HG03196 (cell line): ENCODE measurements at regions not wholly inside any gene's neighbourhood (a gene's known extent, or its start where the extent isn't known, plus 50 kb on each side); places are given as distances from the start of the nearest gene placed in this dataset.
"Not testable (repeated sequence)": the region's sequence is repeated elsewhere in the genome, so short reads cannot be mapped to it uniquely, and the experiment has no call there.

Experiments used
- ATAC-seq: cut with Tn5 transposase; IDR thresholded peaks from one replicate; pipeline ENCODE4 v1.9.1; 2021; ENCODE audit not compliant: unreplicated experiment

DNA sequence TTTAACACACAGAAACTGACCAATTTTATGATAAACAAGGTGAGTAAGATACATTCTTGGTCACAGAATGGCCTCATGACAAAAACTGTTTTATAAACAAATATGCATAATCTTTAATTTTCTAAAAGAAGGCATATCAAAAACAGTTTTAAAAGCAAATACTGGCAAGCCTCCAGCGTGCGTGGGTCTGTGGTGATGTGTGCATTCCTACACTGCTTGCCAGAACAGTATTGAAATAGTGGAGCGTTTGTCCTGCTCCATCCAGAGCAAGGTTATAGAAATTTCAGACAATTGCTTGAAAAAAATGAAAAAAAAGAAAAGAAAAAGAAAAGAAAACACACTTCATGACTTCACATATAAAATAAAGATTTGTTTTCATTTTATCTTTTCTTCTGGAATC is 140.9 kb downstream of the MZT1 start:
- ATAC-seq: no peak

DNA sequence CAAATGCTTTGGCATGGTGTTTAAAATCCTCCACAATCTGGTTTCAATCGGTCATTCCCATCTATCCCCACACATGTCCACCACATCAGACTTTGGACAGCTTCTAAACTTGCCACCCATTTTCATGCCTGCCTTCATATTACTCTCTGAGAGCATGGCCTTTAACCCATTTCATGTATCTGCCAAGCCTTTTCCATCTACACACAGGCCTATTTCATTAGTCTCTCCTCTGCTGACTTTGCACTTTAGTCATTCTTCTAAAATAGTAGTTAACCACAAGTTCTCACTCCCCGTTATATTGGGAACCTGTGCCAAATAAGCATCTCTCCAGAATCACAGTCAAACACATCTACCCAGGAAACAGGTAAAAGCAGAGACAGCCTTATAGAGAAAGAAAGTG is 142.2 kb downstream of the MZT1 start:
- ATAC-seq: no peak

DNA sequence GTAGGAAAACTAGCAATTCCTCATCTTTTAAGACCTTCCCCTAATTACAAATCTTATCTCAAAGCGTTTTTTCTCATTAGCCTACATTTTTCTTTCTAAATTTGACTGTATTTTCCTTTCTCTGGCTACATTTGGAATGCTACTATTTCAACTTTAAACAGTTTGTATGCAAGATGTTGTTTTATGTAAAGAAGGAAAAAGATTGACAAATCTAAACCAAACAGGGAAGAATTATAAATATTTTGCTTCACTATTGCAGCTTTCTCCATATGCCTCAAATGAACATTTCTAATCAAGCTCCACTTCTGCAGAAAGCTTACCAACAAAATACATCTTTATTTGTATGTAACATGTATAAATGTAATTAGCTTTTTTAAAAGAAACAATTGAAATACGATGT is 156.2 kb downstream of the MZT1 start:
- no peak for ATAC-seq

DNA sequence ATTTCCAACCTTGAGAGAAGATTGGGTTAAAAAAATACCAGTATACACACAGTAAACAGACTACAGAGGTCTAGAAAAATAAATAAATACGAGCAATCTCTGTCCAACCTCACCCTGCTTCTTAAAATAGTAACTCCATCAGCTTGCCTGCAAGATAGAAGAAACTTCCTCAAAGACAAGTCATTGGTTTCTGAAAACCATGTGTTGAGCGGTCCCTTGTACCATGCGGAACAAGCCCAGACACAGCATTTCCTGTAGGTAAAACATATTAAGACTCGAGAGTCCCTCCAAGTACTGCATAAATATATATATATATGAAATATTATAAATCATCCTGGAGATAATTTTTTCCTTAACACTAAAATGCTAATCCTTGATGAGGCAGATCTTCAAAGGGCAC is 157.4 kb downstream of the MZT1 start:
- ATAC-seq: peak; percentile 57

DNA sequence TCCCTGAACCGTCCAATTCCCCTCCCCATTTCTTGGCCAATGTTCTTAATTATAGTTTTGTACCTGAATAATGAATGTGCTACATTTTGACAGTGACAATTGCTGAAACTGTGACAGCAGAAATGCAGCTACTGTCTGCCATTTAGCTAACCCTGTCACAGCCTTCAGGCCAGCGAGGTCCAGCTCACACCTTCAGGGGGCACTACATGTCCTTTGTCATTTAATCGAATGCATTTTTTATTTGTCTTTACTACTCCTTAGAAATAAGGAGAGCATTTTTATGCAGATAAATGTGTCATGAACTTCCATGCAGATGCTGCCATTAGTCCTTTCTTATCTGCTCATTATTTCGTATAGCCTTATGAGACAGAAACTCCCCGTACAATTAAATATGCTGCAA is 159.9 kb downstream of the MZT1 start:
- no peak for ATAC-seq

DNA sequence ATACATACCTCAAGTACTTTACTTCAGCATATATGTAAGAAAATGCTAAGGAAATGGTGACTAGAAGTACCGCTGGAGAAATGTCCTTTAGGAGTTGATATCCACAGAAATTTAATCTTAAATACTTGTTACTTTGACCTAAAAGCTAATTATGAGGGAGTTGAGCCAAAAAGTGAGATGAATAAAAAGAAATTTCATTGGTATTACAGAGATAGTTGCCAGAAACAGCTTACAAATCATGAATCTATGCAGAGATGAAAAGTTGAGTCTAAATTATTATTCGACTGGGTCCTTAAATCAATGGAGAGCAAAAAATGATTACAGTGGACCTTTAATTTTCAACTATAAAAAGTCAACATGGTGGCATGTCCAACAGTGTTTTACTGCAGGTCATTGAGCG is 160.9 kb downstream of the MZT1 start:
- no peak for ATAC-seq

DNA sequence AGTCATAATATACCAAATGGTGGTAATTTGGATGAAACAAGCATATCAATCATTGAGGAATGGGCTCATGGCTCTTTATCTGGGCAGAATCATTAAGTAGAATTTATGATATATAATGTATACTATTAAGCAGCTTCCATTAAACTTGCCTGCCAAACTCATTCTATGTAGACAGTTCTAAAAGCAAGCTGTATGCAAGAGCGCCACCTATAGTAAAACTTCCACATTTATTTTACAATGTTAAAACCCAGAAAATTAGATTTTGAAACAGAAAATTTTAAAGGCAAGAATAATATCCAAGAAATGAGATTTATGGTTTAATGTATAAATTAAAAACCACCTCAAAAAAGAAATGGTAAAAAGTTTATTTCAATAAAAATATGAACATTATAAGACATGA is 161.5 kb downstream of the MZT1 start:
- no peak for ATAC-seq

DNA sequence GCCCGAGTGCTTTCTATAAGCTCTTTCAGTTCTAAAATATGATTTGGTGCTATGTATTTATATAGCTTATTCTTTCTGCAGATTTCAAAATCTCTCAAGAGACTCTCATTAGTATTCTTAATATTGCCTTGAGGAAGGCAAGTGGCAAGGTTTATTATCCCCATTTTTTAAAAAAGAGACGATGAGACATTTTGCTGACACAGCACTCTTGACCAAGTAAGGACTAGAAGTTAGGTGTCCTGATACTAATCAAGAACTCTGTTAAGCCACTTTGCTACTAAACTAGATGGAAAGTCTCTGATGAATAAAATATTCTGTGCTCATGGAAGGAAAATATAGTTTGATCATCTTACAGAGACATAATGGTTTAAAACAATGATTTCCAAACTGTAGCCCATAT is 164.7 kb downstream of the MZT1 start:
- ATAC-seq: no peak

DNA sequence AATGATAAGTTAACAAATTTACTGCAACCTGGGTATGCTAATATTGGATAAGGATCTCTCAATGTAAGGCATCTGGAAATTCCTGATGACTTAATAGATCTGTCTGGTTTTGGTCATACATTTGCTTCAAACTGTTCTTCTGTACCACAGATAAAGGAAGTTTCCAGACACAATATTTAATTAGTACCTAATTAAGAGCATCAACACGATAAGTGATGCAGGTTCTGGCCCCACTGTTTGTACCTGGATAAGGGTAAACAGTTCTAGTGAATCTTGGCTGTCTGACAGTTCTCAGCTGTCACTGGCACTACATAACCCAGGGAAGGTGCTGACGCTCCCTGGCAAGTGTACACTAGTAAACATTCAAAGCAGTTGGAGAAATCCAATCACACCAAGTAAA is 165.6 kb downstream of the MZT1 start:
- ATAC-seq: no peak

DNA sequence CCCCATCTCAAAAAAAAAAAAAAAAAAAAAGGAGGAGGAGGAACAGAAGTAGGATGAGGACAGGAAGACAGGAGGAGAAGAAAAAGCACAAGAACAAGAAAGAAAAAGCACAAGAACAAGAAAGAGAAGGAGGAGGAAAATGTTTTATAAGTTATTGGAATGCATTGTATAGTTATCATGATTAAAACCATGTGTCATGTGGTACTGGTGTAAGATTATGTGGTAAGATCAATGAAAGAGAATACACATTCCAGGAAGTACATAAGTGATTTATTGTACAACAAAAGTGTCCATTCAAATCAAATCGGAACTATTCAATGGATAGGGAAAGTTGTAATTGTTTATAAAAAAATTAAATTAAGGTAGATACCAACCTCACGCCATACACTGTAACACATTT is 167.7 kb downstream of the MZT1 start:
- no peak for ATAC-seq

DNA sequence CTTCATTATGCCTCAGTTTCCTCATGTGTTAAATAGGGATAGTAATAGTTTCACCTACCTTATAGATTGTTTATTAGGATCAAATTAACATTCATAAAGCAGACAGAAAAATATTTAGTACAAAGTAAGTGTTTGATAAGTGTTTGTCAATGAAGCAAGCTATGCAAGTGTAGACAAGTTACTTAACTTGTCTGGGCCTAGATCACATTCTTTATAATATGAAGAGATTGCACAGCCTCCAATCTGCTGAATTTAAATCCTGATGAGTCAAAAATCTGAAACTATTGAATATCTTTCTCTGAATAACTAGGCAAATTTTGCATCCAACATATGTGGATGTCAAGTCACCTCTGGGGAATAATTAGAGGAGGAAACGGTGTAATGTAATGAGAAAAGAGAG is 170.5 kb downstream of the MZT1 start:
- ATAC-seq: no peak

DNA sequence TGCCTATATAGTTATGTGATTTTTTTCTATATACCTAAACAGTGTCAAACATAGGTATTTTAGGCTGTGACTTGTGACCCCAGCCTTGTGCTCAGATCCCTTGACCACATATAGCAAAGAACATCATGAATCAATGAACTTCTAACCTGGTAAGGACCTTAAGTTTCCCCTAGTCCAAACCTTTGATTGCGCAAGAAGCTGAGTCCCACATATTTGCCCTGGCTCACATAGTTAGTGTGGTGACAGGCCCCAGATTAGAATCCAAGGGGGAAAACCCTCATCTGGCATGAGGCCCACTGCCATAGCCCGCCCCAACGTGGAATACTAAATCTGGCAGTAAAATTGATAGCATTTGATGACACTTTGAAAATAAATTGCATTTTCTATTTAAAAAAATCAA is 171.8 kb downstream of the MZT1 start:
- no peak for ATAC-seq

DNA sequence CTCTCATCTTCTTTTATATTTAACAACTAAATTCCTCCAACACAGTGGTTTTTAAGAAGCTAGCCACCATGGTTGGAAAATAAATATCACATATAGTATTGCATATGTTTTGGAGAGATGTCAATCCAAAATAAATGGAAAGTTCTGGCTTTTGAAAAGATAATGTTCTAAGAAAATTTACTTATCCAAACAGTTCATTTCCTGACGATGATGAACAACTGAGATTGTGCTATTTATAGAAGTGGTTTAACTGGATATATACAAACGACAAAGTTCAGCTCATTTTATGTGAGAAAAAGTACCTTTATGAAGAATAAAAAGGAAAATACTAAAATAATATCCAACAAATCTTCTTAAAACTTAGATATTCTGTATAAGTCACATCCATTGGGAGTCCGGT is 174.7 kb downstream of the MZT1 start:
- ATAC-seq: no peak

DNA sequence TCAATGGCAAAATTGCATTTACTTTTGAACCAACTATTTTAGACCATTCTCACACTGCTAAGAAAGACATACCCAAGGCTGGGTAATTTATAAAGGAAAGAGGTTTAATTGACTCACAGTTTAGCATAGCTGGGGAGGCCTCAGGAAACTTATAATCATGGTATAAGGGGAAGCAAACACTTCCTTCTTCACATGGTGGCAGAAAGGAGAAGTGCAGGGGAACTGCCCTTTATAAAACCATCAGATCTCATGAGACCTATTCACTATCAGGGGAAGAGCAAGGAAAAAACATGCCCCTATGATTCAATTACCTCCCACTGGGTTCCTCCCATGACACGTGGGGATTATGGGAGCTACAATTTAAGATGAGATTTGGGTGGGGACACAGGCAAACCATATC is 181.5 kb downstream of the MZT1 start:
- ATAC-seq: not testable (repeated sequence)

DNA sequence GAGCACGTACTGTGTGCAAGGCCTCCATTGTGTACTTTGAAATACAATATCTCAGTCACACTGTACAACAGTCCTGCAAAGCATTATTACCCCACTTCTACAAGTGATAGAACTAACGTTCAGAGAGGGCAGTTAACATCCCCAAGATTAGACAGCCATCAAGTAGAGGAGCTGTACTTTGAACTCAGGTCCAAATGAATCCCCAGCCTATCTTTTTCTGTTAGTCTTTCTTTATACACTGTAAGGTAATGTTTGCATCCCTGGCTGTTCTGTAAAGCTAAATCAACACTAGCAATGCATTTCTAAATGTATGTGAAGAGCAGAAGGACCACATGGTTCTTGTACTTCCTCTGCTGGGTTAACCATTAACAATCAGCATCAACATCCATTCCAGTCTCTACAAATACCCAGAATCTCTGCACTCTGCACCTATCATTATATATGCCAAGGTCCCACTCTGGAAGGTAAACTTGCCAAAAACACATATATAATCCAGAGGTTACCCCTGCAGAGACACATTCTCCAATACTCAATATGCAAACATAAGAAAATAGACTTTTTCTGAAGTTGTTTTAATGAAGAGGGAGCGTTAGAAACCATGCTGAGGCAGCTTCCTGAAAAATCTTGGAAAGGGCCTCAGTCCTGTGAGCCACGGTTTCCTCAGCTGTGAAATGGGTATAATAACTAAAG is 182.3 kb downstream of the MZT1 start:
- ATAC-seq: no peak

DNA sequence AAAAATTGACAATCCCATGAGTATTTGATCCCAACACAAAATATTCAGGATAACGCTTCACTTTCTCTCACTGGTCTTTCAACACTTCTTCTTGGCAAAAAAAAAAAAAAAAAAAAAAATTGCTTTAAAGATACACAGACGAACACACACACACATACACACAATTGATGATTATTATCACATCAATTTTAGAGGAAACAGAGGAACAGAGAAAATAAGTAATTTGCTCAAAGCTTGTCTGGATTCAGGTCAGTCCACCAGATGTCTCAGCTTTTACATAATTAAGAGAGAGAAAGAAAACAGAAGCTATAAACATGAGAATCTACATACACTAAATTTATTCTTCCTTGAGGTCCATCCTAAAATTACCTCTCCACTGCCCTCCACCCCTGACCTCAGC is 183.4 kb downstream of the MZT1 start:
- ATAC-seq: no peak

DNA sequence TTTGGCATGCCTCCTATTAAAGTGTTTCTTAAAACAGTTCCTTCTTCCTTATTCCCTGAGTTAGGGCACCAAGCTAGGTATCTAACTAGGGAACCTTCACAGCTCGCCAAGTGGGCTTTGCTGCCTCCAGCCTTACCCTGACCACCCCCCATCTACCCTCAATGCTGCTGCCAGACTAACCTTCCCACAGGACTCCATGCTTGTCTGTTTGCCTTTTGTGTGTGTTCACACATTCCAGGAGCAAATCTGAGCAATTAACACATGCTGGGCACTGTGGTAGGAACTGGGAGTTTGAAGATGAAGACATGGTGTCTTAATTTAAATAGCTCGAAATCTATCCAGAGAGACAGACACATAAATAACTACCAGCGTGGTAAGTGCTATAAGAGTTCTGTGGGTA is 185.2 kb downstream of the MZT1 start:
- ATAC-seq: no peak

DNA sequence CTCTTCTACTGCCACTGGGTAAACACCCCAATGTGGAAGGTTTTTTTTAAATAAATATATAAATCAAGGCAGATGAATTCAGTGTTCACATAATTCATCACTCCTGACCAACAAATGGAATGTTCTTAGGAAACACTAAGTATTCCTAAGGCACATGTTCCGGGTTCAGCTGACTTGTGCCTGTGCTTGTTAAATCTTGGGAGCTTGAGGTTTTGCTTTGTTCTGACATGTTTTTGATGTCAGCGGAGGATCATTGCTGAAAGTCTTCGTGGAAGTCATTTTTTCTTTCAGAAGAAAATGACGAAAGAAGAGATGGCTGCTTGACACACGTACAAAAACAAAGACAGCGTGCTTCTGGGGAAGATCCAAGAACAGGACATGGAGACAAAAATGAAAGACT is 185.8 kb downstream of the MZT1 start:
- no peak for ATAC-seq

DNA sequence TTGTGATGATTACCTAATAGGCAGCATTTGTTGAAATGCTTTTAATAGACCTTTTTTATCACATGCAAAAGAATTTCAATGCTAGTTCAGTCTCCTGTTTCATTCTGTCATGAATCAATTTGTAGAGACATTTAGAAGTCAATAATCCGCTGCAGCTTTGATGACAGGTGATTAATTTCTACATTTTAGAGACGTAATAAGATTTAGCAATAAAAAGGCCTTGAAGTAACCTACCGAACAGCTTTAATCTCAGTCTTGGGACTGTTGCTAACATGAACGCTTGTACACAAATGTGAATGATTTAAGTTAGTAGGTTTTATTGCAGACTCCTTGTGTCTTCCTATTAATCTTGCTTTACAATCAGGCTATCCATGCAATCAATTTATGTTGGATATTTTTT is 186.5 kb downstream of the MZT1 start:
- ATAC-seq: no peak

DNA sequence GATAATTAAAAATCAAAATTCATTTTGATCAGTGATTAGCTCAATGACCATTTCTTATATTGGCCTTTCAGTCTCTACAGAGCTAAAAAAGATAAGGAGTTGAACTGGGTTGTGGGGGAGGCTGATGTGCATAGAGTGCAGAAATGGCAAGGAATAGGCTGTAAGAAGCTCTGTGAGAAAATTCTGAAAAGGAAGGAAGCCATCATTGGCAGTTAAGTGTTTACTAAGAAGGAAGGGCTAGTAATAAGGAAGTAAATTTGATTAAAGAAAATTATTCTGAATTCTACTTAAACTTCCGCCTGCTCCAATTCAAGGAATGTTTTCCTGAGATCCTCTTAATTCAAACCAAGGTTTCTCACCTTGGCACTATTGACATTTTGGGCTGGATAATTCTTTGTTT is 187.5 kb downstream of the MZT1 start:
- ATAC-seq: no peak

DNA sequence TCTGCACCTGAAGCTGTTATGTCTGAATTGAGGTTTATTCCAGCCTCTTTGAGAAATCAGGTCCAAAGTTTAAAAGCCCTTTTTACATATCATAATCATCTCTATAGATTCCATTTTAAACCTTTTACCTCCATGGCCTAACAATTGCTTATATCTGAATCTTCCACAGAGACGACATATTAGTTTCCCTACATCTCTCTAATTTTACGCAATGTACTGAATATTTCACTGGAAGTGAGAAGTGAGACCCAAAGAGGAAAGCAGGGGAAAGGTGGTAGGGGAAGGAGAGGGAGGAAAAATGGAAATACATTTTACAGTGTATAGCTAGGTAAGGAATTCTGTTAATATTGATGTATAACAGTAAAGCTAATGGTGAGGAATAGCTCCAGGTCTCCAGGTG is 189.6 kb downstream of the MZT1 start:
- ATAC-seq: no peak

DNA sequence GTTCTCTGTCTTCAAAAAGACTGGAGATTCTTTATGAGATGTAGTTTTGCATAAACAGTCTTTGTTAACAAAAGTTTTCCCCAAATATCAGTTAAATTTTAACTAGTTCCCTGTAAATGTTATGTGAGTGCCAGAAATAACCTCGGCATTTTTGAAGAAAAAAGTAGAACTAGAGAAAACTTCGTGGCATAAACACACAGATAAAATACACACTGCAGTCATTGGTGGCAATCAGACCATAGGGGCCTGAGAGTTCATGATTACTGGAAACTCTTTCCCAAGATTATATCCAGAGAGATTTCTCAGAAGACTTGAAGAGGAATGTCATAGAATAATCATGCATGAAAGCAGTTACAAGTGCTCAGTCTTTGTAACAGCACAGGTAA is 190.0 kb downstream of the MZT1 start:
- ATAC-seq: no peak

DNA sequence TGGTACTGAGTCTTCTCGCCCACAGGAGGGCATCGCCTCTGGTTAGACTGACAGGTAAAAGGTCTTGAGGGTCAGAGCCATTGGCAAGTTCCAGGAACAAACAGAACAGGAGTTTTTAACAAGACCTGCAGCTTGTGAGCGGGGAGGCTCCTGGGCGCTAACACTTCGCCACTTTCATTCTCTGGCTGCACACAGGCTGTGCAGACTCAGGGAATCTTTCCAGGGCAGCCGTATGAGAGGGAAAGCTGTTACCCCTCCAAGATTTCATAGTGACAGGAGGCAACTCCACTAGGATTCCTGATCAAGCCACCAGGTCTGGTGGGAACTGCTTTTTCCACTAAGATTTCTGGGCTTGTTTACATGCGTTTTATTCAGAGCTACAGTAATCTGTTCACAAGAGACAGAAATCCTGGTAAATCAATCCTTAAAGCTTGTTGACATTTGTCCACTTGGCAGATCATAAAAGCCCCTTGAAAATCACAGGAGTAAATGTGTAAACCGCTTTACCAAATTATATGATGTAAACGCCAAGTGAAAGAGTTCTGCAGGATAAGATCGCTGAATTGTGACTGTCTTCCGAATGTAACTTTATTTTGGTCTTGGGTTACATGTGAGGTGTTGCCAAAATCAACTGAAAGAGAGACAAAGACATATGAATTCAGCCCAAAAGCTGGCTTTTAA is 190.6 kb downstream of the MZT1 start:
- ATAC-seq: no peak
